ENCODE measurements at regions not wholly inside any gene's neighbourhood (a gene's known extent, or its start where the extent isn't known, plus 50 kb on each side); places are given as distances from the start of the nearest gene placed in this dataset.

- TF ChIP-seq POLR2A (IDR thresholded peaks at IDR 0.05) (no peak), CTCF (IDR thresholded peaks at IDR 0.05) (no peak)
These were observed 607.1 kb downstream of the KCNJ2 start for GRCh38 chr17:70776441-70776840.

Measured in uterus (tissue), 2 donors.